Breast epithelium (tissue), 4 donors: ENCODE measurements at regions not wholly inside any gene's neighbourhood (a gene's known extent, or its start where the extent isn't known, plus 50 kb on each side); places are given as distances from the start of the nearest gene placed in this dataset.

ENCODE experiments used
- DNase-seq, 2 donors: peaks; one replicate each; pipeline ENCODE4 v3.0.0-alpha.2; 2019; ENCODE audit warnings: low spot score in 2 of 2
- H3K27ac ChIP-seq, 2 donors: fragments of 200-600 bp; sonication (generic) in 1 of 2; one replicate each; pipeline ENCODE4 v1.5.1; 2016 to 2019; ENCODE audit warnings: mild to moderate bottlenecking in 1 of 2
- H3K27me3 ChIP-seq, 2 donors: fragments of 200-600 bp; sonication (generic) in 1 of 2; one replicate each; pipeline versions ENCODE4 v1.5.1 to v1.6.0; 2017 to 2019; ENCODE audit warnings: control low read depth in 1 of 2, mild to moderate bottlenecking in 1 of 2
- H3K36me3 ChIP-seq: fragments of 200-600 bp; one replicate; pipeline ENCODE4 v1.5.1; 2019
- H3K4me1 ChIP-seq, 2 donors: fragments of 200-600 bp; sonication (generic); one replicate each; pipeline ENCODE4 v1.5.1; 2016 to 2019; ENCODE audit warnings: control low read depth in 1 of 2
- H3K4me3 ChIP-seq, 3 donors: fragments of 200-600 bp; sonication (generic); 1 replicate in 2 of 3; 2 replicates in 1 of 3; pipeline ENCODE4 v1.5.1; 2016 to 2019; ENCODE audit warnings: mild to moderate bottlenecking in 3 of 3, moderate library complexity in 2 of 3
- H3K9me3 ChIP-seq, 2 donors: fragments of 200-600 bp; sonication (generic) in 1 of 2; one replicate each; pipeline ENCODE4 v1.5.1; 2016 to 2019; ENCODE audit warnings: control low read depth in 1 of 2
- CTCF ChIP-seq, 3 donors: fragments of 450-650 bp; IDR thresholded peaks; one replicate each; pipeline ENCODE4 v1.5.1; 2016 to 2017; ENCODE audit warnings: antibody characterized with exemption in 3 of 3, mild to moderate bottlenecking in 3 of 3, moderate library complexity in 3 of 3
- POLR2A ChIP-seq: fragments of 450-650 bp; IDR thresholded peaks from one replicate; pipeline ENCODE4 v1.6.1; 2016; ENCODE audit warnings: antibody characterized with exemption, mild to moderate bottlenecking, moderate library complexity
- POLR2AphosphoS5 ChIP-seq, 3 donors: sonication (generic); formaldehyde crosslinking; IDR thresholded peaks; one replicate each; pipeline ENCODE4 v1.6.1; 2017; ENCODE audit warnings: antibody characterized with exemption in 3 of 3
- intact Hi-C: fragments of 100-400 bp; cut with DNase I; formaldehyde crosslinking; loops from one replicate; pipeline ENCODE4 v1.15.1; 2023; ENCODE audit warnings: low total_unique reads

- no peak overlapping the region for H3K4me3 ChIP-seq
- H3K27ac ChIP-seq, result no peak overlapping the region
- H3K9me3 ChIP-seq, result no peaks in the 10 kb centered on the region
- no peak for DNase-seq
- no peaks in the 10 kb centered on the region for H3K4me1 ChIP-seq
- H3K27me3 ChIP-seq, result no peaks in the 10 kb centered on the region
- no peaks in the 10 kb centered on the region for H3K36me3 ChIP-seq
- TF ChIP-seq CTCF (IDR thresholded peaks at IDR 0.05), result no peak
- no peak for TF ChIP-seq POLR2A
- TF ChIP-seq POLR2AphosphoS5 (IDR thresholded peaks at IDR 0.05), result no peak
- intact Hi-C loops, result no loop called here
These were observed 165.5 kb downstream of the TTC32 start for GRCh38 chr2:19736191-19736831.

- no peaks in the 10 kb centered on the region for H3K36me3 ChIP-seq
- DNase-seq, result no peak
- H3K27ac ChIP-seq, result no peak overlapping the region
These were observed 167.8 kb downstream of the TTC32 start for GRCh38 chr2:19733951-19734425.

DNA sequence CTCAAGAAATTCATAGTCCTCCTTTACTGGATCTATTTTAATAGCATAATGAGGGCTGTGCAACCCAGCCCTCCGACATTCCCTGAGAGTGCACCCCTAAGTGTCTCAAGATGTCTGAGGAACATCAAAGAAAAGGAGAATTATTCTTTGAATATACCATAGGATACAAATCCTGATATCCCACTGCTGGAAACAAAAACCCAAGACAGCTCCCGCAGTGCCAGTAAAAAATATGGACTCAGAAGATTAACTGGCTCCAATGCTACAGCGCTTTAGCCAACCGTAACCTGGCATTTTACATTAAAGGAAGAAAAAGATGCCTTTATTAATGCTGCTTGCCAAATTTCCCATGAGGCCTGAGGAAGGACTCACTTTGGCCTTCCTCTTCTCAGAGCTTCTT, 168.4 kb downstream of the TTC32 start:
- Histone ChIP-seq H3K4me3 (no peak overlapping the region), H3K36me3 (no peaks in the 10 kb centered on the region), H3K27ac (no peak overlapping the region), H3K27me3 (no peaks in the 10 kb centered on the region), H3K9me3 (no peaks in the 10 kb centered on the region), H3K4me1 (no peaks in the 10 kb centered on the region)
- TF ChIP-seq POLR2AphosphoS5 (IDR thresholded peaks at IDR 0.05) (no peak), CTCF (IDR thresholded peaks at IDR 0.05) (no peak), POLR2A (no peak)
- no peak for DNase-seq
- intact Hi-C loops, result no loop called here

More at GRCh38 chr2:19733951-19734425, 167.8 kb downstream of the TTC32 start:
- H3K9me3 ChIP-seq, result no peaks in the 10 kb centered on the region
- H3K4me3 ChIP-seq, result no peak overlapping the region
- TF ChIP-seq POLR2AphosphoS5 (IDR thresholded peaks at IDR 0.05) (no peak), CTCF (IDR thresholded peaks at IDR 0.05) (no peak), POLR2A (no peak)
- H3K27me3 ChIP-seq, result no peaks in the 10 kb centered on the region
- intact Hi-C loops, result no loop called here
- no peaks in the 10 kb centered on the region for H3K4me1 ChIP-seq

DNA sequence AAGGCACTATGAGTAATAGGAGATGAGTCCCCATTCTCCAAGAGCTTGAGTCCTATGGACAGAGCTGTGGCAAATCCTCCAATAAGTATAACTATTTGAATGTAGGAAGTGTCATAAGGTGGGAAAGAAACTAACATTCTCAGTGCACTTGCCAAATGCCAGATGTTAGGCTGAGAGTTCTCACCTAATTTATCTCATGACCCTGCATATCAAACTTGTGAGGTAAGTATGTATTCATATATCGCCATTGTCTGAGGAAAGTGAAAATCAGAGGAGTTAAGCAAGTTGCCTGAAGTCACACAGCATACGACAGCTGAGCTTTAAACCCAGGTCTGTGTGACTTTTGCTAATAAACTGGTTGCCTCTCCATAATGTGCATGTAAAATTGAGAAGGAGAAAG, 169.5 kb downstream of the TTC32 start:
- Histone ChIP-seq H3K4me1 (no peaks in the 10 kb centered on the region), H3K27ac (no peak overlapping the region), H3K9me3 (no peaks in the 10 kb centered on the region), H3K4me3 (no peak overlapping the region), H3K27me3 (no peaks in the 10 kb centered on the region), H3K36me3 (no peaks in the 10 kb centered on the region)
- no peak for DNase-seq
- TF ChIP-seq POLR2A, result no peak
- TF ChIP-seq POLR2AphosphoS5 (IDR thresholded peaks at IDR 0.05), result no peak
- no peak for TF ChIP-seq CTCF (IDR thresholded peaks at IDR 0.05)
- intact Hi-C loops, result no loop called here

GRCh38 chr2:19731515-19731914, 170.3 kb downstream of the TTC32 start:
- Histone ChIP-seq H3K27me3 (no peaks in the 10 kb centered on the region), H3K27ac (no peak overlapping the region), H3K9me3 (no peaks in the 10 kb centered on the region), H3K4me1 (no peaks in the 10 kb centered on the region), H3K36me3 (no peaks in the 10 kb centered on the region), H3K4me3 (no peak overlapping the region)
- DNase-seq, result no peak
- no peak for TF ChIP-seq POLR2AphosphoS5 (IDR thresholded peaks at IDR 0.05)
- TF ChIP-seq CTCF (IDR thresholded peaks at IDR 0.05), result no peak
- TF ChIP-seq POLR2A, result no peak
- intact Hi-C loops, result no loop called here
